Mesothelial cell of epicardium (in vitro differentiated cells): ENCODE measurements at regions not wholly inside any gene's neighbourhood (a gene's known extent, or its start where the extent isn't known, plus 50 kb on each side); places are given as distances from the start of the nearest gene placed in this dataset.

Experiments
- DNase-seq, 2 experiments: peaks; one replicate each; pipeline ENCODE4 v3.0.0; 2021; ENCODE audit warnings: low spot score in 2 of 2; ENCODE audit not compliant: unreplicated experiment in 2 of 2
- H3K27ac Mint-ChIP-seq: 2 replicates; pipeline ENCODE4 v1.8.0; 2021; ENCODE audit warnings: mixed read lengths
- H3K27me3 Mint-ChIP-seq: 2 replicates; pipeline ENCODE4 v1.8.0; 2021; ENCODE audit warnings: low read depth, mixed read lengths
- H3K36me3 Mint-ChIP-seq: 2 replicates; pipeline ENCODE4 v1.8.0; 2021; ENCODE audit warnings: mixed read lengths
- H3K4me1 Mint-ChIP-seq: 2 replicates; pipeline ENCODE4 v1.8.0; 2021; ENCODE audit warnings: mixed read lengths
- H3K4me3 Mint-ChIP-seq: 2 replicates; pipeline ENCODE4 v1.8.0; 2021; ENCODE audit warnings: mild to moderate bottlenecking, moderate library complexity, mixed read lengths
- H3K9me3 Mint-ChIP-seq: 2 replicates; pipeline ENCODE4 v1.8.0; 2021; ENCODE audit warnings: mixed read lengths
- CTCF ChIP-seq: fragments of 200-600 bp; sonication (generic); IDR thresholded peaks from one replicate; pipeline ENCODE4 v1.5.0; 2021; ENCODE audit warnings: antibody characterized with exemption; ENCODE audit not compliant: unreplicated experiment

- Mint-ChIP-seq H3K36me3 (peaks cover 12% of the 10 kb centered on the region), H3K27me3 (no peaks in the 10 kb centered on the region), H3K4me1 (peaks cover 20% of the 10 kb centered on the region), H3K9me3 (peaks cover 37% of the 10 kb centered on the region), H3K4me3 (no peak overlapping the region), H3K27ac (no peak overlapping the region)
- no peak for TF ChIP-seq CTCF
- no peak for DNase-seq
These were observed 201.0 kb upstream of the ARSJ start for GRCh38 chr4:114180481-114180880.

GRCh38 chr4:114184901-114185300, 205.5 kb upstream of the ARSJ start:
- peaks cover 35% of the 10 kb centered on the region for H3K9me3 Mint-ChIP-seq
- H3K4me3 Mint-ChIP-seq, result no peak overlapping the region
- H3K27ac Mint-ChIP-seq, result no peak overlapping the region
- no peak for TF ChIP-seq CTCF
- peaks cover 9% of the 10 kb centered on the region for H3K4me1 Mint-ChIP-seq
- no peak for DNase-seq
- H3K27me3 Mint-ChIP-seq, result no peaks in the 10 kb centered on the region
- H3K36me3 Mint-ChIP-seq, result peaks cover 12% of the 10 kb centered on the region

- DNase-seq, result no peak
- peaks cover 9% of the 10 kb centered on the region for H3K4me1 Mint-ChIP-seq
- H3K36me3 Mint-ChIP-seq, result peaks cover 7% of the 10 kb centered on the region
- peaks cover 24% of the 10 kb centered on the region for H3K9me3 Mint-ChIP-seq
- no peaks in the 10 kb centered on the region for H3K27me3 Mint-ChIP-seq
- no peak for TF ChIP-seq CTCF
- no peak overlapping the region for H3K4me3 Mint-ChIP-seq
- H3K27ac Mint-ChIP-seq, result no peak overlapping the region
These were observed 208.1 kb upstream of the ARSJ start for GRCh38 chr4:114187592-114187991.

- no peak for TF ChIP-seq CTCF
- Mint-ChIP-seq H3K4me3 (no peak overlapping the region), H3K9me3 (peaks cover 15% of the 10 kb centered on the region), H3K4me1 (no peaks in the 10 kb centered on the region), H3K27me3 (no peaks in the 10 kb centered on the region), H3K36me3 (no peaks in the 10 kb centered on the region), H3K27ac (no peak overlapping the region)
- no peak for DNase-seq
These were observed 212.0 kb upstream of the ARSJ start for GRCh38 chr4:114191496-114191895.

DNA sequence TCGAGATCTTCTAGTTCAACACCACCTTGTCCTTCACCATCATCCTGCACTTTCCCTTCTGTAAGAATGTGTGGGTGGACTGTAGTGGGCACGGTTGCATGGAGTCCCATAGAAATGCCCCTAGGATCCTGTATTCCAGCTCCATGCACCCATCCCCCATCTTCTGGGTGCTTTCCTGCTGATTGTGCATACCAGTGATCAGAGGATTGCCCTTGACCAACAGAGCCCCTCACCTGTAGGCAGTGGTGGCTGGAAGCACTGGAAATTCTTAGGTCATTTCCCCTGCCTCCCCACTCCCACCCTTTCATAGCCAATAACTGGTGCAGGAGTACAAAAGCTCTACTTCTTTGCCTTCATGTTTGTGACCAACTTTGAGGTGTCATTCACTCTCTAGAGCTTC, 213.4 kb upstream of the ARSJ start:
- Mint-ChIP-seq H3K36me3 (no peaks in the 10 kb centered on the region), H3K27ac (no peak overlapping the region), H3K27me3 (no peaks in the 10 kb centered on the region), H3K9me3 (peaks cover 25% of the 10 kb centered on the region), H3K4me3 (no peak overlapping the region), H3K4me1 (no peaks in the 10 kb centered on the region)
- no peak for TF ChIP-seq CTCF
- DNase-seq, result no peak

DNA sequence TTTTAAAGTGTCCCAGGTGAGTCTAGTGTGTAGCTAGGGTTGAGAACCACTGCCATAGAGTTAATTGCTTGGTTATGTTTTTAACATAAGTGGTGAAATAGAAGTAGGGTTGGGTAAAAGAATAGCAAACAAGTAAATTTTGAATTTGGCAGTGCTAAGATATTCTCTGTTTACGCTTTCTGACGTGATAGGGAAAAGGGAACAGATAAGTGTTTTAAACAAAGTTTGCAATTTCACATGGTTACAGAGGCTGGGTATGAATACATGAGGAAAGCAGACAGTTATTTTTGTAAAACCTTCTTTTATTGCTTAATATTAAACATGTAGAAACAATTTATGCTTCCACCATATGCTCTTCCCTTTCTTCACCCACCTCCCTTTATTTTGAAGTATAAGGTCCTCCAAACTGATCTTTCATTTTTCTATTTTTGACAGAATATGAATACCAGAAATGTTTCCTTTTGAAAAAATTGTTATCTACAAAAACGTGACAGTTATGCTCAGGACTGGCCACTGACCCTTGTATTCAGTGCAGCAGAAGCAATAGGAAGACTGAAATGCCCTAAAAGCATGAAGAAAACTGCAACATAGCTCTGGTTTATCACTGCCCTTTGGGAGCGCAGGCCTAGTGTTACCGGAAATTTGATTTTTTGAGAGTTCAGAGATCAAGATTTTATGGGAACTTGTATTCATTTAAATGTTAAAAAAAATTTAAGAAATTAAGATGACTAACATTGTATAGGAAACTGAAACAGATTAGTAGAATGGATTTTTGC, 214.4 kb upstream of the ARSJ start:
- no peak overlapping the region for H3K4me3 Mint-ChIP-seq
- H3K4me1 Mint-ChIP-seq, result no peaks in the 10 kb centered on the region
- H3K27ac Mint-ChIP-seq, result no peak overlapping the region
- H3K27me3 Mint-ChIP-seq, result no peaks in the 10 kb centered on the region
- peaks cover 31% of the 10 kb centered on the region for H3K9me3 Mint-ChIP-seq
- no peaks in the 10 kb centered on the region for H3K36me3 Mint-ChIP-seq
- no peak for TF ChIP-seq CTCF
- DNase-seq, result no peak
